ENCODE measurements at regions not wholly inside any gene's neighbourhood (a gene's known extent, or its start where the extent isn't known, plus 50 kb on each side); places are given as distances from the start of the nearest gene placed in this dataset.

DNA sequence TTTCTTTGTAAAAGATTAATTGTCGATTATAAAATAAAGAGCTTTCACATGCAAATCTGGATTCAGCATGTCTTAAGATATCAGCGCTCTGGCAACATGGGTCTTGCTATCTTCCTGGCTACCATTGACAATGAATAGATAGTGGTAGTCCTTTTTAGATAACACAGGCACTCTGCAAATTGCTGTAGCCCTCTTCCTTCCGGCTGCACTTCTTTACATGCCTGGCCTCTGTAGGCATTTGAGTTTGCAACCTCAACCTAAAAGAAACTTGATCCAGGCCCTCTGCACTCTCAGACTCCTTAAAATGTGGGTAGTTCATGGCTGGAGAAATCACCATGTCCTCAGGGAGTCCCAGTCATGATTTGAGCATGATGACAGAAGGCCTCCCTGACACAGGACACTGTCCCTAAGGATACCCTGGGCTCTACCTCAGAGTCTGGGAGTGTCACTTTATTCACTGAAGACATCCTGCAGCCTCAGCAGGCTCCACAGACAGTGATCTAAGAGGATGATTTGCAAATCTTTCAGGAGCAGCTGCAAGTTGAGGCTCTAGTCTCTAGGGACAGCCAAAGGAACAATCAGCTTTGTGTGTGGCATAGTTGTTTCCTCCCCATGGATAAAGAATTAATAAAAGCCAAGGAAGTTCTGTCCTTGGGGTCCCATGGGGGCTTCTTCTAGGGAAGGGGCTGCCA, 529.4 kb downstream of the RBFOX1 start:
- no peak for DNase-seq

DNA sequence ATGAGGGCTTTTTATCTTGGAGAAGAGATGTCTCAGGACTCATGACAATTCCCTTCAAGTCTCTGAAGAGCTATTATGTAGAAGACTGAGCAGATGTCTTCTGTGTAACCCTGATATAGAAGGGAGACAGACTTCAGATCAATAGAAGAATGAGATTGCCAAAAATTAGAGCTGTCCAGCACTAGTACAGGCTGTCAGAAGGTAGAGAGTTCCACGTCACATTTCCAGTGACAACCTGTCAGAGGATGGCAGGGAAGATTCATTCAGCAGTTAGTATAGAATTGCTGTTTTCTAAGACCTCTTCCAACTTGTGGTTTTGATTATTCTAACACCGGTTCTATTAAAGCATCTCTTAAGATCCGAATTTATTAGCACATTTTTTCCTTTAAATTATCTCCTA, 520.6 kb downstream of the RBFOX1 start:
- H3K27me3 ChIP-seq (ENCODE audit: low read depth), result no peaks in the 10 kb centered on the region
- no peak overlapping the region for H3K27ac ChIP-seq (replicated peaks)
- DNase-seq, result no peak
- H3K4me1 ChIP-seq, result no peaks in the 10 kb centered on the region
- H3K4me3 ChIP-seq, result no peak overlapping the region
- intact Hi-C loops (cut with micrococcal nuclease), result no loop called here
- H3K36me3 ChIP-seq, result no peaks in the 10 kb centered on the region
- TF ChIP-seq, protein P1, sequence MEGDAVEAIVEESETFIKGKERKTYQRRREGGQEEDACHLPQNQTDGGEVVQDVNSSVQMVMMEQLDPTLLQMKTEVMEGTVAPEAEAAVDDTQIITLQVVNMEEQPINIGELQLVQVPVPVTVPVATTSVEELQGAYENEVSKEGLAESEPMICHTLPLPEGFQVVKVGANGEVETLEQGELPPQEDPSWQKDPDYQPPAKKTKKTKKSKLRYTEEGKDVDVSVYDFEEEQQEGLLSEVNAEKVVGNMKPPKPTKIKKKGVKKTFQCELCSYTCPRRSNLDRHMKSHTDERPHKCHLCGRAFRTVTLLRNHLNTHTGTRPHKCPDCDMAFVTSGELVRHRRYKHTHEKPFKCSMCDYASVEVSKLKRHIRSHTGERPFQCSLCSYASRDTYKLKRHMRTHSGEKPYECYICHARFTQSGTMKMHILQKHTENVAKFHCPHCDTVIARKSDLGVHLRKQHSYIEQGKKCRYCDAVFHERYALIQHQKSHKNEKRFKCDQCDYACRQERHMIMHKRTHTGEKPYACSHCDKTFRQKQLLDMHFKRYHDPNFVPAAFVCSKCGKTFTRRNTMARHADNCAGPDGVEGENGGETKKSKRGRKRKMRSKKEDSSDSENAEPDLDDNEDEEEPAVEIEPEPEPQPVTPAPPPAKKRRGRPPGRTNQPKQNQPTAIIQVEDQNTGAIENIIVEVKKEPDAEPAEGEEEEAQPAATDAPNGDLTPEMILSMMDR (IDR thresholded peaks at IDR 0.05; ENCODE audit: borderline replicate concordance), result no peak
- H3K9me3 ChIP-seq (replicated peaks), result no peaks in the 10 kb centered on the region

More for the DNA sequence above, 529.4 kb downstream of the RBFOX1 start:
- H3K9me3 ChIP-seq (replicated peaks), result peaks cover 15% of the 10 kb centered on the region
- TF ChIP-seq, protein P1 (IDR thresholded peaks at IDR 0.05; ENCODE audit: borderline replicate concordance), result no peak
- intact Hi-C loops (cut with micrococcal nuclease), result no loop called here
- H3K4me3 ChIP-seq, result no peak overlapping the region
- H3K36me3 ChIP-seq, result no peaks in the 10 kb centered on the region
- H3K4me1 ChIP-seq, result no peaks in the 10 kb centered on the region
- no peak overlapping the region for H3K27ac ChIP-seq (replicated peaks)
- no peaks in the 10 kb centered on the region for H3K27me3 ChIP-seq (ENCODE audit: low read depth)

GRCh38 chr16:7849841-7850240, 517.2 kb downstream of the RBFOX1 start:
- Histone ChIP-seq H3K27me3 (ENCODE audit: low read depth) (peaks cover 22% of the 10 kb centered on the region), H3K4me1 (no peaks in the 10 kb centered on the region), H3K27ac (replicated peaks) (no peak overlapping the region), H3K4me3 (no peak overlapping the region), H3K9me3 (replicated peaks) (no peaks in the 10 kb centered on the region), H3K36me3 (no peaks in the 10 kb centered on the region)
- intact Hi-C loops (cut with micrococcal nuclease), result no loop called here
- no peak for DNase-seq
- TF ChIP-seq, protein P1 (IDR thresholded peaks at IDR 0.05; ENCODE audit: borderline replicate concordance), result no peak

DNA sequence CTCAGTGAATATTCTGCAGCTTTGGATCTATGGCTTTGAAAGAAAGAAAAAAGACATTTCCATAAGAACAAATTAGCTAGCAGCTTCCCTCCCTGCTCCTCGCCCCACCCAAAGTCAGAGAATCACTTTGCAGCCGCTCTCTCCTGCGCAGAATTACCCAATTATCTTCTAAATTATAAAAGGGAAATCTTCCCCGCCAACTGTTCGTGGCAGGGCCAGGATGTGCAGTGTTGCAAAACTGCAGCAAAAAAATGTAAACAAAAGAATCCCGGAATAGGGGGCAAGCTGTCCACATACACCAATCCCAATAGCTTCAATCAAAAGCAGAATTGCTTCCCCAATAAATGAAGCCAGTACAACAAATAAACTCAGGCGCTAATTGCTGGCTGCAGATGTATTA, 510.6 kb downstream of the RBFOX1 start:
- no peaks in the 10 kb centered on the region for H3K4me1 ChIP-seq
- H3K27me3 ChIP-seq (ENCODE audit: low read depth), result peaks cover 33% of the 10 kb centered on the region
- intact Hi-C loops (cut with micrococcal nuclease), result no loop called here
- no peak overlapping the region for H3K27ac ChIP-seq (replicated peaks)
- no peak overlapping the region for H3K4me3 ChIP-seq
- H3K36me3 ChIP-seq, result no peaks in the 10 kb centered on the region
- H3K9me3 ChIP-seq (replicated peaks), result peaks cover 6% of the 10 kb centered on the region
- TF ChIP-seq, protein P1 (IDR thresholded peaks at IDR 0.05; ENCODE audit: borderline replicate concordance), result no peak
- DNase-seq, result no peak

DNA sequence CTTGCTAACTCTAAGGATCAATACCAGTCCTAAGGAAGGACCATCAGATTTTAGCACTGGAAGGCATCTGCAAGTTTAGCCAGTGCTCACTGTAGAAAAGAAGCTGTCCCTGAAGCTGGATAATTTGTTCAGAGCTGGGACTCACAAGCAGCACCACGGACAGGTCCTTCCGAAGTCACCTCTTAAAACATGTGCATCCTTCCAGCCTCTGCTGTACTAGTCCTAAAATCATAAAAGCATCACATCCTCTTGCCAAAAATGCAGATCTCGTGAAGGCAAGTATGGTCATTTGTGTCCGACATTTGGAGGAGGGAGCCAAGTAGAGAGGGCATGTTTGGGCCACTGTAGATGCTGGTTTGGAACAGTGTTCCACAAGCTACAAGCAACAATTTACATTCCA, 506.9 kb downstream of the RBFOX1 start:
- H3K27me3 ChIP-seq (ENCODE audit: low read depth), result peaks cover 8% of the 10 kb centered on the region
- intact Hi-C loops (cut with micrococcal nuclease), result no loop called here
- TF ChIP-seq, protein P1 (IDR thresholded peaks at IDR 0.05; ENCODE audit: borderline replicate concordance), result no peak

More for the DNA sequence above, 506.9 kb downstream of the RBFOX1 start:
- DNase-seq, result no peak
- H3K27ac ChIP-seq (replicated peaks), result no peak overlapping the region
- no peaks in the 10 kb centered on the region for H3K4me1 ChIP-seq
- H3K36me3 ChIP-seq, result no peaks in the 10 kb centered on the region
- H3K4me3 ChIP-seq, result no peak overlapping the region
- H3K9me3 ChIP-seq (replicated peaks), result peaks cover 6% of the 10 kb centered on the region
